LNCaP clone FGC (cell line): ENCODE measurements at regions not wholly inside any gene's neighbourhood (a gene's known extent, or its start where the extent isn't known, plus 50 kb on each side); places are given as distances from the start of the nearest gene placed in this dataset.

Experiments
- DNase-seq: peaks from one replicate; pipeline ENCODE4 v3.0.0-alpha.2; 2011; ENCODE audit warnings: low read depth
- H3K4me3 ChIP-seq: 2 replicates; pipeline ENCODE4 v1.5.1; 2011; ENCODE audit warnings: mild to moderate bottlenecking, low read depth, low read length, control low read depth
- CTCF ChIP-seq: IDR thresholded peaks from 2 replicates; pipeline ENCODE4 v1.5.1; 2012; ENCODE audit warnings: mild to moderate bottlenecking; ENCODE audit not compliant: control insufficient read depth, insufficient read depth; ENCODE audit errors: extremely low read depth

- no peak overlapping the region for H3K4me3 ChIP-seq
- DNase-seq: no peak
- TF ChIP-seq CTCF: no peak
These were observed 647.3 kb downstream of the BRINP1 start for GRCh38 chr9:118721923-118722322.

GRCh38 chr9:118729981-118730380 lies 639.3 kb downstream of the BRINP1 start:
- no peak overlapping the region for H3K4me3 ChIP-seq
- no peak for DNase-seq
- no peak for TF ChIP-seq CTCF

GRCh38 chr9:118732998-118733397 lies 636.2 kb downstream of the BRINP1 start:
- no peak for TF ChIP-seq CTCF
- no peak for DNase-seq
- no peak overlapping the region for H3K4me3 ChIP-seq

GRCh38 chr9:118734696-118735095 lies 634.5 kb downstream of the BRINP1 start:
- DNase-seq: no peak
- H3K4me3 ChIP-seq: no peak overlapping the region
- TF ChIP-seq CTCF: no peak

- no peak for DNase-seq
- H3K4me3 ChIP-seq: no peak overlapping the region
- TF ChIP-seq CTCF: no peak
These were observed 632.8 kb downstream of the BRINP1 start for GRCh38 chr9:118736406-118736805.

- no peak for TF ChIP-seq CTCF
- no peak overlapping the region for H3K4me3 ChIP-seq
- no peak for DNase-seq
These were observed 618.0 kb downstream of the BRINP1 start for GRCh38 chr9:118751077-118751847.

- no peak overlapping the region for H3K4me3 ChIP-seq
- TF ChIP-seq CTCF: no peak
- no peak for DNase-seq
These were observed 617.4 kb downstream of the BRINP1 start for GRCh38 chr9:118751848-118752223.
